Inferior parietal cortex (tissue), 1 donor: ENCODE measurements at regions not wholly inside any gene's neighbourhood (a gene's known extent, or its start where the extent isn't known, plus 50 kb on each side); places are given as distances from the start of the nearest gene placed in this dataset.

Experiments used
- DNase-seq: peaks from one replicate; pipeline ENCODE4 v3.0.0-alpha.2; 2016; ENCODE audit errors: extremely low spot score

DNA sequence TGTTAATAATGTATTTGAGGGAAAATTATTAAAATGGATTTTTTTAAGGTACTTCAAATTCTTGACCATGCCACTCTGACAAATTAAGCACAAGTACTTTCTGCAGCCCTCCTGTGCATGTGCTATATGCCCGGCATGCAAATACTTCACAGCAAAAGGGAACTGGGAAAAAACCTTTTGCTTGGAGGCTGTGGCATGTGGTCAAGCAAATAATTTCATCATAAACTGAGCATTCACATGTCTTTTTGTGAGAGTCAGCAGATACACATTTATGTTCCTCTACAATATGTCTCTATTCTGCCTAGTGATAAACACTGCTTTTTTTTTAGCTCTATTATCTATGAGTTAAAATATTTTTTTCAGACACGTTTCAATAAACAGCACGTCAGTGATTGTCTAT lies 53.7 kb upstream of the SEMA3A start:
- no peak for DNase-seq

DNA sequence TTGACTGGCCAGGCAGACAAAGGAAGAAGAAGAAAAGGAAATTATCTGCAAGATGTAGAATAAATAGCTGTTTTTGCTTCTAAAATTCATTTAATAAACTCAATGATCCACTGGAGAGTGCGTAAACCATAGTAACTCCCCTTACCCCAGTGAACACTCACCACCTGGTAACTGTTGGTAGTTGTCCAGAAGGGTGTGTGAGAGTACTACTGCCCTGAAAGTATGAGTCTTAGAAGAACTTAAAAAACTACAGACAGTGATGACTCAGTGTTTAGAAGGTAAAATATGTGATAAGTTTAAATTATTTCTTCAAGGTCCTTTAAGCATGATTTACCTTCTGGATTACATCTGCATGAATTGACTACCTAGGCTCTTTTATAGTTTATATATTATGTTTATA lies 53.0 kb upstream of the SEMA3A start:
- DNase-seq = no peak

- DNase-seq = no peak
Measured at GRCh38 chr7:84245835-84246234, 51.2 kb upstream of the SEMA3A start.
